Thoracic aorta (tissue), 2 donors: ENCODE measurements at regions not wholly inside any gene's neighbourhood (a gene's known extent, or its start where the extent isn't known, plus 50 kb on each side); places are given as distances from the start of the nearest gene placed in this dataset.

Experiments used
- ATAC-seq: fragments of 150-250 bp; one replicate; pipeline ENCODE4 v1.8.0; 2017; ENCODE audit warnings: low read depth; ENCODE audit not compliant: insufficient number of reproducible peaks, low FRiP score
- DNase-seq: peaks from one replicate; pipeline ENCODE4 v3.0.0-alpha.2; 2020; ENCODE audit warnings: low spot score
- H3K27ac ChIP-seq, 2 donors: fragments of 200-600 bp; sonication (generic); 1 replicate in 1 of 2; 2 replicates in 1 of 2; pipeline ENCODE4 v1.5.1; 2016; ENCODE audit warnings: mild to moderate bottlenecking in 2 of 2, moderate library complexity in 2 of 2
- H3K27me3 ChIP-seq: fragments of 200-600 bp; sonication (generic); replicated peaks from 2 replicates; pipeline ENCODE4 v1.6.0; 2016; ENCODE audit warnings: mild to moderate bottlenecking; ENCODE audit not compliant: insufficient read depth
- H3K36me3 ChIP-seq: fragments of 200-600 bp; sonication (generic); one replicate; pipeline ENCODE4 v1.5.1; 2016
- H3K4me1 ChIP-seq, 2 donors: fragments of 200-600 bp; sonication (generic); 1 replicate in 1 of 2; 2 replicates in 1 of 2; pipeline versions ENCODE4 v1.5.1 to v1.6.0; 2016; ENCODE audit warnings: low read depth in 2 of 2, mild to moderate bottlenecking in 1 of 2; ENCODE audit not compliant: control insufficient read depth in 1 of 2
- H3K4me3 ChIP-seq: fragments of 200-600 bp; sonication (generic); 2 replicates; pipeline ENCODE4 v1.5.1; 2016; ENCODE audit warnings: mild to moderate bottlenecking
- H3K9me3 ChIP-seq: fragments of 200-600 bp; sonication (generic); 2 replicates; pipeline ENCODE4 v1.5.1; 2016
- TF ChIP-seq, protein P1 (sequence below): fragments of 200-600 bp; sonication (generic); IDR thresholded peaks from one replicate; pipeline ENCODE4 v1.5.1; 2019; ENCODE audit warnings: antibody characterized with exemption

DNA sequence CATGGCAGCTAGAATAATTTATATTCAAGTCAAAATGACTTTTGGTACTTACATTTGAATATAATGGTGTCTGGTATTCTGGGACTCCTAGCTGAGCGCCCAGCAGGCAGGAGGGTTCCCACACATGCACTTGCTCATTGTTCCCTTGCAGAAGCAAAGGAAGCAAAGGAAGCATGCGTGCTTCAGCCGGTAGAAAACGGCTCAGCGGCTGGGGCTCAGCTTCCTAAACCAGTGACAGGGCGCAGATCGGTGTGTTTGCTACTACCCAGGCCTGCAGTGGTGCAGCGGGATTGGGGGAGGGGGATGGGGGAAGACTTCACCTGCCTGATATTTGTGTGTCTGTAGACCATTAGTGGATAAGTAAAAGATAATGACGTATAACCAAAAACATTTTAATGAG, 978.3 kb upstream of the TENM3 start:
- Histone ChIP-seq H3K27me3 (no peaks in the 10 kb centered on the region), H3K4me3 (no peak overlapping the region), H3K9me3 (no peaks in the 10 kb centered on the region), H3K4me1 (no peaks in the 10 kb centered on the region), H3K36me3 (no peaks in the 10 kb centered on the region), H3K27ac (no peak overlapping the region)
- ATAC-seq (no peak), DNase-seq (no peak)
- TF ChIP-seq, protein P1, sequence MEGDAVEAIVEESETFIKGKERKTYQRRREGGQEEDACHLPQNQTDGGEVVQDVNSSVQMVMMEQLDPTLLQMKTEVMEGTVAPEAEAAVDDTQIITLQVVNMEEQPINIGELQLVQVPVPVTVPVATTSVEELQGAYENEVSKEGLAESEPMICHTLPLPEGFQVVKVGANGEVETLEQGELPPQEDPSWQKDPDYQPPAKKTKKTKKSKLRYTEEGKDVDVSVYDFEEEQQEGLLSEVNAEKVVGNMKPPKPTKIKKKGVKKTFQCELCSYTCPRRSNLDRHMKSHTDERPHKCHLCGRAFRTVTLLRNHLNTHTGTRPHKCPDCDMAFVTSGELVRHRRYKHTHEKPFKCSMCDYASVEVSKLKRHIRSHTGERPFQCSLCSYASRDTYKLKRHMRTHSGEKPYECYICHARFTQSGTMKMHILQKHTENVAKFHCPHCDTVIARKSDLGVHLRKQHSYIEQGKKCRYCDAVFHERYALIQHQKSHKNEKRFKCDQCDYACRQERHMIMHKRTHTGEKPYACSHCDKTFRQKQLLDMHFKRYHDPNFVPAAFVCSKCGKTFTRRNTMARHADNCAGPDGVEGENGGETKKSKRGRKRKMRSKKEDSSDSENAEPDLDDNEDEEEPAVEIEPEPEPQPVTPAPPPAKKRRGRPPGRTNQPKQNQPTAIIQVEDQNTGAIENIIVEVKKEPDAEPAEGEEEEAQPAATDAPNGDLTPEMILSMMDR = no peak

DNA sequence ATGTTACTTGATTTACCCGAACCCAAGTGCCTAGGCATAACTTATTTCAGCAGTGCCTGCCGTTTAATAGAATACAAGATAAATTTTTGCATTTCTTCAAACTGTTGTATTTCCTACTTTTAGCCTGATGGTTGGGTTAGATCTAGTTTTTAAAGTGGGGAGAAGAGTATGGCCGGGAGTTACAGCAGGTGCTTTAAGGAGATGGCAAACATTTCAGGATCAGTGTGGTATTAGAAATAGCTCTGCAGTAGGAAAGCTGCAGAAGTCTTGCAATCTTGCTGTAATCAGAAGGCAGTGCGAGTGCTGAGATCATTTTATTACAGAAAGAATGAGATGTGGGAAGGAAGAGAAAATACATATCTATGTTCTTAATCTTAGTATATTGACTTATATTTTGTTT, 977.8 kb upstream of the TENM3 start:
- DNase-seq (no peak), ATAC-seq (no peak)
- no peak overlapping the region for H3K27ac ChIP-seq
- no peaks in the 10 kb centered on the region for H3K36me3 ChIP-seq
- TF ChIP-seq, protein P1 = no peak
- H3K27me3 ChIP-seq = no peaks in the 10 kb centered on the region
- H3K4me1 ChIP-seq = no peaks in the 10 kb centered on the region
- H3K9me3 ChIP-seq = no peaks in the 10 kb centered on the region
- no peak overlapping the region for H3K4me3 ChIP-seq

DNA sequence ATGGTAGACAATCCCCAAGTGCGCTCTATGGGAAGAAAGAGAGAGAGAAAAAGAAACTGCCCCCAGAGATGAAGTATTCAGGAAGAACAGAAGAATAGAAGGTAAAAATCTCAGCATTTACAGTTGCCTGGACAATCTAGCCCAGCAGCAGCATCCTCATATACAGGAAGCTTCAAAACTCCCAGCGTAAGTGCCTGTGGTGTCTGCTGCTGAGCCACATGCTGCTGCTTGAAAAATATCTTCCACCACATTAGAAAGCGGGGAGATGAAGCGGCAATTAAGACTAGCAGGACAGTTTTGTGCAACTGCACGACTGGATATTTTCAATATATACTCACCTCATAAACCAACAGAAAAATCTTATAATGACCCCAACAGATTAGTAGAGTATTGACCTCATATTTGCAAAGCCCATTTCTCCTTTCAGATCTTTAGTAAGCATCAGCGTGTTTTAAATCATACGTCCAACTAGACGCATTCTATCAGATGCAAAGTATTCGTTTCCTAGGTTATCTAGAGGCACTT, 972.0 kb upstream of the TENM3 start:
- DNase-seq (no peak), ATAC-seq (no peak)
- H3K4me1 ChIP-seq = no peaks in the 10 kb centered on the region
- TF ChIP-seq, protein P1 = no peak
- no peak overlapping the region for H3K27ac ChIP-seq
- H3K4me3 ChIP-seq = no peak overlapping the region
- H3K9me3 ChIP-seq = no peaks in the 10 kb centered on the region
- H3K36me3 ChIP-seq = no peaks in the 10 kb centered on the region
- no peaks in the 10 kb centered on the region for H3K27me3 ChIP-seq

DNA sequence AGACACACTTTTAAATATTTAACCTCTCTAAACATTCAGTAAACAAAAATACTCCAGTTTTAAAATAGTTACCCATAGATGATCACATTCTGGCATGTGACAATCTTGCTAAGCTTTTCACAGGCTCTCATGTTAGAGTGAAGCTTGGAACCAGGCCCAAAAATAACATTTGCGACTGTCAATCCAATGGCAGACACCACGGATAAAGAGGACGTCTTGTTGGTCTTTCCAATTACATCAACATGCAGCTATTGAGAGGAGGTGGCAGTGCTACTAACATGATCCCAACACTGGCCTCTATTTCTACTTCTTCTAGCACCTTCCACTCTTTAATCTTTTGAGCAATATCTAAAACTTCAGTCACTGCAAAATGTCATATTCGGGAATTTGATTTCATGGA, 970.8 kb upstream of the TENM3 start:
- no peak for ATAC-seq
- Histone ChIP-seq H3K27me3 (no peaks in the 10 kb centered on the region), H3K4me3 (no peak overlapping the region), H3K9me3 (no peaks in the 10 kb centered on the region), H3K27ac (no peak overlapping the region), H3K4me1 (no peaks in the 10 kb centered on the region), H3K36me3 (no peaks in the 10 kb centered on the region)
- DNase-seq = no peak
- TF ChIP-seq, protein P1 = no peak

DNA sequence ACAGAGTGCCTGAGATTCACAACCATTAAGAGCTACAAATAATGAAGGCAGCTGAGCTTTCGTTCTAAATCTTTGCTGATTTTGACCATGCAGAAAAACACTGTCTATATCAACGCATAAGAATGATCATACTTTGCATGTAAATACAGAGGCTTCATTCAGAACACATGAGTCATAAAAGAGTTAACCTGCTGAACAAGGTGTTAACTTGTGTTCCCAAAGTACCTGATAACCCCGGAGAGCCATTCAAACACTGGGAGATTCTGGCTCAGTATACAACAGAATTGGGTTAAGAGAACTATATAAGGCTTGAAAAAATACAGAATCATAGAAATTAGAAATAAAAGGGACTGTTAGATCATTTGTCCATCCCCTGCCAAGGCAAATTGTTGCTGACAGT, 964.3 kb upstream of the TENM3 start:
- H3K9me3 ChIP-seq = no peaks in the 10 kb centered on the region
- ATAC-seq = no peak
- TF ChIP-seq, protein P1 = no peak

More for the DNA sequence above, 964.3 kb upstream of the TENM3 start:
- H3K27ac ChIP-seq = no peak overlapping the region
- H3K27me3 ChIP-seq = no peaks in the 10 kb centered on the region
- H3K36me3 ChIP-seq = no peaks in the 10 kb centered on the region
- no peak for DNase-seq
- no peaks in the 10 kb centered on the region for H3K4me1 ChIP-seq
- no peak overlapping the region for H3K4me3 ChIP-seq
